ENCODE measurements at regions not wholly inside any gene's neighbourhood (a gene's known extent, or its start where the extent isn't known, plus 50 kb on each side); places are given as distances from the start of the nearest gene placed in this dataset.
"Not testable (repeated sequence)": the region's sequence is repeated elsewhere in the genome, so short reads cannot be mapped to it uniquely, and the experiment has no call there.

DNA sequence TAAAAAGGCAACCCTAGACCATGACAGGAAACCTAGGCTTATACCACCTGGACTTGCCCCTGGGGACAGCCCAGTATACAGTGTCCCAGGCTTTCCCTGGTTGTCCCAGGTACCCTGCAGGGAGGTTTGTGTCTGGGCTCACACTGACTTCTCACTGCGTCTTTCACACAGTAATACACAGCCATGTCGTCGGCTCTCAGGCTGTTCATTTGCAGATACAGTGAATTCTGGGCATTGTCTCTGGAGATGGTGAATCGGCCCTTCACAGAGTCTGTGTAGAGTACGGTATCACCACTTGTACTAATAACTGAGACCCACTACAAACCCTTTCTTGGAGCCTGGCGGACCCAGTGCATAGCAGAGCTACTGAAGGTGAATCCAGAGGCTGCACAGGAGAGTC is 1116.6 kb downstream of the TMEM121 start:
- TF ChIP-seq, protein P1, sequence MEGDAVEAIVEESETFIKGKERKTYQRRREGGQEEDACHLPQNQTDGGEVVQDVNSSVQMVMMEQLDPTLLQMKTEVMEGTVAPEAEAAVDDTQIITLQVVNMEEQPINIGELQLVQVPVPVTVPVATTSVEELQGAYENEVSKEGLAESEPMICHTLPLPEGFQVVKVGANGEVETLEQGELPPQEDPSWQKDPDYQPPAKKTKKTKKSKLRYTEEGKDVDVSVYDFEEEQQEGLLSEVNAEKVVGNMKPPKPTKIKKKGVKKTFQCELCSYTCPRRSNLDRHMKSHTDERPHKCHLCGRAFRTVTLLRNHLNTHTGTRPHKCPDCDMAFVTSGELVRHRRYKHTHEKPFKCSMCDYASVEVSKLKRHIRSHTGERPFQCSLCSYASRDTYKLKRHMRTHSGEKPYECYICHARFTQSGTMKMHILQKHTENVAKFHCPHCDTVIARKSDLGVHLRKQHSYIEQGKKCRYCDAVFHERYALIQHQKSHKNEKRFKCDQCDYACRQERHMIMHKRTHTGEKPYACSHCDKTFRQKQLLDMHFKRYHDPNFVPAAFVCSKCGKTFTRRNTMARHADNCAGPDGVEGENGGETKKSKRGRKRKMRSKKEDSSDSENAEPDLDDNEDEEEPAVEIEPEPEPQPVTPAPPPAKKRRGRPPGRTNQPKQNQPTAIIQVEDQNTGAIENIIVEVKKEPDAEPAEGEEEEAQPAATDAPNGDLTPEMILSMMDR (IDR thresholded peaks at IDR 0.05): not testable (repeated sequence)
- not testable (repeated sequence) for TF ChIP-seq POLR2A (IDR thresholded peaks at IDR 0.05)
